Psoas muscle (tissue), 7 donors: ENCODE measurements at regions not wholly inside any gene's neighbourhood (a gene's known extent, or its start where the extent isn't known, plus 50 kb on each side); places are given as distances from the start of the nearest gene placed in this dataset.

Experiments
- ATAC-seq, 4 donors: fragments of 200-7000 bp; cut with Tn5 transposase; one replicate each; pipeline ENCODE4 v1.9.1; 2020; ENCODE audit warnings: moderate library complexity in 3 of 4, mild to moderate bottlenecking in 2 of 4
- DNase-seq, 2 donors: peaks; one replicate each; pipeline ENCODE4 v3.0.0-alpha.2; 2020
- H3K27ac ChIP-seq: fragments of 200-600 bp; one replicate; pipeline ENCODE4 v1.8.0; 2022
- H3K27me3 ChIP-seq, 3 donors: fragments of 200-600 bp in 1 of 3; one replicate each; pipeline versions ENCODE4 v1.6.1 to v1.8.0; 2013 to 2022; ENCODE audit warnings: low read length in 2 of 3, mild to moderate bottlenecking in 2 of 3, moderate library complexity in 1 of 3; ENCODE audit not compliant: insufficient read depth in 3 of 3
- H3K36me3 ChIP-seq, 2 donors: fragments of 200-600 bp in 1 of 2; one replicate each; pipeline versions ENCODE4 v1.6.1 to v1.8.0; 2013 to 2022; ENCODE audit warnings: low read depth in 1 of 2, mild to moderate bottlenecking in 1 of 2, moderate library complexity in 1 of 2; ENCODE audit not compliant: insufficient read depth in 1 of 2
- H3K4me1 ChIP-seq: fragments of 200-600 bp; one replicate; pipeline ENCODE4 v1.8.0; 2022
- H3K4me3 ChIP-seq: fragments of 200-600 bp; one replicate; pipeline ENCODE4 v1.8.0; 2022; ENCODE audit warnings: mild to moderate bottlenecking
- H3K9me3 ChIP-seq: fragments of 200-600 bp; one replicate; pipeline ENCODE4 v1.8.0; 2022
- WGBS, 3 donors: extraction: QIAGEN DNeasy Blood & Tissue Kit; methylation state at CpG; one replicate each; pipeline versions ENCODE4 v1.1.6 to v1.1.7; 2013; 5-methylcytosine and 5-hydroxymethylcytosine counted together
- intact Hi-C, 2 donors: fragments of 100-400 bp; cut with DNase I; formaldehyde crosslinking; loops; one replicate each; pipeline versions ENCODE4 v1.11.0 to v1.14.2; 2022
- TF ChIP-seq, protein P1 (sequence below): fragments of 200-600 bp; IDR thresholded peaks from one replicate; pipeline ENCODE4 v1.8.0; 2022; ENCODE audit warnings: antibody characterized with exemption
- donor health status: healthy with polysubstance abuse.
- donor health status: DM: no; HTN: no; CAD: no; lungs with moderate emphysema.
- donor health status: Bipolar disorder and iron deficiency.
- donor health status: healthy.
- donor health status: DM: yes; HTN: yes; CAD: no.
- donor health status: DM: no; HTN: no; CAD: no.
- donor health status: DM: yes; HTN: yes; CAD: no.

DNA sequence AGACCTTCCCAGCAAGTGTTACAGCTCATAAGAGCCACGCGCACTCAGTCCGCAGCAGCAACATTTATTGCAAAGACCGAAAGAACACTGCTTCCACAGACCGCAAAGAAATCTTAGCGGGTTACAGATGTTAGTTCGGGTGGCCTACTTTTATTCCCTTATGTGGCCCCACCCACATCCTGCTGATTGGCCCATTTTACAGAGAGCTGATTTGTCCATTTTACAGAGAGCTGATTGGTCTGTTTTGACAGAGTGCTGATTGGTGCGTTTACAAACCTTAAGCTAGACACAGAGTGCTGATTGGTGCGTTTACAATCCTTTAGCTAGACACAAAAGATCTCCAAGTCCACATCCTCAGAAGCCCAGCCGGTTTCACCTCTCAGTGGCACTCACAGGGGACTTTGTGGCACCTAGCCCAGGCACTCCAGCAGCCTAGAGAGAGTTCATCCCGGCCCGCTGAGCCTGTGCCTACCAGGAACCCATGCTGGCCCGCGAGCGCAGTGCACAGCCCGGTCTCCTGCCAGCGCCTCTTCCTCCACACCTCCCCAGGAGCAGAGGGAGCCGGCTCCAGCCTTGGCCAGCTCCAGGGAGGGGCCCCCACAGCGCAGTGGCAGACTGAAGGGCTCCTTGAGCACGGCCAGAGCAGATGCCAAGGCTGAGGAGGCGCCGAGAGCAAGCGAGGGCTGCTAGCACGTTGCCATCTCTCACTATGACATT lies 244.3 kb upstream of the TSHZ2 start:
- no peak for DNase-seq
- Histone ChIP-seq H3K27me3 (no peaks in the 10 kb centered on the region), H3K9me3 (no peaks in the 10 kb centered on the region), H3K27ac (no peak overlapping the region), H3K4me3 (no peak overlapping the region), H3K36me3 (no peaks in the 10 kb centered on the region), H3K4me1 (no peaks in the 10 kb centered on the region)
- intact Hi-C loops: no loop called here
- ATAC-seq: no peak
- TF ChIP-seq, protein P1, sequence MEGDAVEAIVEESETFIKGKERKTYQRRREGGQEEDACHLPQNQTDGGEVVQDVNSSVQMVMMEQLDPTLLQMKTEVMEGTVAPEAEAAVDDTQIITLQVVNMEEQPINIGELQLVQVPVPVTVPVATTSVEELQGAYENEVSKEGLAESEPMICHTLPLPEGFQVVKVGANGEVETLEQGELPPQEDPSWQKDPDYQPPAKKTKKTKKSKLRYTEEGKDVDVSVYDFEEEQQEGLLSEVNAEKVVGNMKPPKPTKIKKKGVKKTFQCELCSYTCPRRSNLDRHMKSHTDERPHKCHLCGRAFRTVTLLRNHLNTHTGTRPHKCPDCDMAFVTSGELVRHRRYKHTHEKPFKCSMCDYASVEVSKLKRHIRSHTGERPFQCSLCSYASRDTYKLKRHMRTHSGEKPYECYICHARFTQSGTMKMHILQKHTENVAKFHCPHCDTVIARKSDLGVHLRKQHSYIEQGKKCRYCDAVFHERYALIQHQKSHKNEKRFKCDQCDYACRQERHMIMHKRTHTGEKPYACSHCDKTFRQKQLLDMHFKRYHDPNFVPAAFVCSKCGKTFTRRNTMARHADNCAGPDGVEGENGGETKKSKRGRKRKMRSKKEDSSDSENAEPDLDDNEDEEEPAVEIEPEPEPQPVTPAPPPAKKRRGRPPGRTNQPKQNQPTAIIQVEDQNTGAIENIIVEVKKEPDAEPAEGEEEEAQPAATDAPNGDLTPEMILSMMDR: no peak
- WGBS, 3 donors: 92 to 93% (median 92%) methylated on average over 23 to 24 of the region's 24 CpGs

DNA sequence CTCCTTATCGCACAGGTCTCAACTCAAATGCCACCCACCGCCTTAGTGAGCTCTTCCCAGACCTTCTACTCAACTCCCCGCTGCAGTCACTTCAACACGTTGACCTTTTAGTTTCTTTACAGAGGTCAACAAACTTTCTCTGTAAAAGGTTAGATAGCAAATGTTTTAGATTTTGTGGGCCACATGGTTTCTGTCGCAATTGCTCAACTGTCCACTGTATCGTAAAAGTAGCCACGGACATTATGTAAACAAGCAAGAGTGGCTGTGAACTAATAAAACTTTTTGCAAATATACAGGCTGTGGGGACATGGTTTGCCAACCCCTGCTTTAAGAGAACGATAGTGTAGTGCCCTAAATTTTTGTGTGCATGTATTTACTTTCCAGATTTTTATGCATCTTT lies 247.6 kb upstream of the TSHZ2 start:
- H3K4me1 ChIP-seq: no peaks in the 10 kb centered on the region
- no peaks in the 10 kb centered on the region for H3K9me3 ChIP-seq
- H3K4me3 ChIP-seq: no peak overlapping the region
- H3K27me3 ChIP-seq: no peaks in the 10 kb centered on the region
- intact Hi-C loops: no loop called here
- TF ChIP-seq, protein P1: no peak
- no peaks in the 10 kb centered on the region for H3K36me3 ChIP-seq
- WGBS, 3 donors: 65 to 74% (median 74%) methylated on average over 8 of the region's 8 CpGs
- DNase-seq: no peak
- ATAC-seq: no peak
- H3K27ac ChIP-seq: no peak overlapping the region

- H3K4me3 ChIP-seq: no peak overlapping the region
- no peak overlapping the region for H3K27ac ChIP-seq
- ATAC-seq (no peak), DNase-seq (no peak)
- H3K9me3 ChIP-seq: no peaks in the 10 kb centered on the region
- TF ChIP-seq, protein P1: no peak
- no peaks in the 10 kb centered on the region for H3K36me3 ChIP-seq
- H3K27me3 ChIP-seq: no peaks in the 10 kb centered on the region
- no peaks in the 10 kb centered on the region for H3K4me1 ChIP-seq
- intact Hi-C loops: no loop called here
- 37 to 45% (median 41%) methylated on average over 4 of the region's 4 CpGs for WGBS, 3 donors
These were observed 249.1 kb upstream of the TSHZ2 start for GRCh38 chr20:52722926-52723688.

DNA sequence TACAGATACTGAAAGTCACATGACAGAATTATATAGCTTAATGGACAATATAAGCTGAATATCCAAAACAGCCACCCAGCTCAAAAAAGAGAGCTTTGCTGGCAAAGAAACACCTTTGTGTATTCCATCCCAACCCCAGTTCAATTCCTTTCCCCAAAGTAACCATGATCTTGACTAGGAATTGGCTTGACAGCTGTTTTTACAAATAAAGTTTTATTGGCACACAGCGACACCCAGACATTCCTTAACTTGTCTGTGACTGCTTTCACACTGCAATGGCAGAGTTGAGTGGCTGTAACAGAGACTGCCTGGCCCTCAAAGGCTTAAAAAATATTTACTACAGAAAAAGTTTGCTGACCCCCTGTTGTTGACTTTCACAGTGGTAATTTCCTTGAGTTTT lies 264.0 kb upstream of the TSHZ2 start:
- ATAC-seq: no peak
- H3K27ac ChIP-seq: no peak overlapping the region
- TF ChIP-seq, protein P1: no peak
- no peaks in the 10 kb centered on the region for H3K9me3 ChIP-seq
- no peak for DNase-seq
- no peaks in the 10 kb centered on the region for H3K36me3 ChIP-seq
- H3K27me3 ChIP-seq: peaks cover 0 to 1% (median 0%) of the 10 kb centered on the region in 3 donors
- H3K4me1 ChIP-seq: no peaks in the 10 kb centered on the region
- intact Hi-C loops: no loop called here
- 83 to 88% (median 87%) methylated on average over 1 of the region's 1 CpG for WGBS, 3 donors
- H3K4me3 ChIP-seq: no peak overlapping the region
